ENCODE measurements at regions not wholly inside any gene's neighbourhood (a gene's known extent, or its start where the extent isn't known, plus 50 kb on each side); places are given as distances from the start of the nearest gene placed in this dataset.

- Histone ChIP-seq H4K20me1 (ENCODE audit: control insufficient read depth, extremely low read depth, insufficient read depth, low read length) (no peaks in the 10 kb centered on the region), H3K27me3 (ENCODE audit: control insufficient read depth, insufficient read depth, low read length) (no peaks in the 10 kb centered on the region), H3K9me3 (ENCODE audit: control insufficient read depth, insufficient read depth, low read depth, low read length) (no peaks in the 10 kb centered on the region), H3K4me2 (ENCODE audit: extremely low read depth, insufficient read depth, low read length) (no peak overlapping the region), H3K27ac (ENCODE audit: insufficient read depth, low read length) (no peak overlapping the region), H3K9ac (ENCODE audit: insufficient read depth, low read length) (no peak overlapping the region), H3K4me1 (ENCODE audit: control insufficient read depth, extremely low read depth, insufficient read depth, low read length) (no peaks in the 10 kb centered on the region), H3K79me2 (ENCODE audit: control insufficient read depth, insufficient read depth, low read length) (no peaks in the 10 kb centered on the region), H2AFZ (ENCODE audit: low read length) (no peak overlapping the region), H3K36me3 (ENCODE audit: control insufficient read depth, insufficient read depth, low read length) (no peaks in the 10 kb centered on the region), H3K4me3 (replicated peaks in 1 of 4; ENCODE audit: control extremely low read depth in 1 of 4, insufficient read depth in 1 of 4, low read depth in 3 of 4, low read length in 4 of 4) (no peak overlapping the region)
- DNase-seq (ENCODE audit: low read depth in 2 of 2), result no peak
- TF ChIP-seq, protein P1, sequence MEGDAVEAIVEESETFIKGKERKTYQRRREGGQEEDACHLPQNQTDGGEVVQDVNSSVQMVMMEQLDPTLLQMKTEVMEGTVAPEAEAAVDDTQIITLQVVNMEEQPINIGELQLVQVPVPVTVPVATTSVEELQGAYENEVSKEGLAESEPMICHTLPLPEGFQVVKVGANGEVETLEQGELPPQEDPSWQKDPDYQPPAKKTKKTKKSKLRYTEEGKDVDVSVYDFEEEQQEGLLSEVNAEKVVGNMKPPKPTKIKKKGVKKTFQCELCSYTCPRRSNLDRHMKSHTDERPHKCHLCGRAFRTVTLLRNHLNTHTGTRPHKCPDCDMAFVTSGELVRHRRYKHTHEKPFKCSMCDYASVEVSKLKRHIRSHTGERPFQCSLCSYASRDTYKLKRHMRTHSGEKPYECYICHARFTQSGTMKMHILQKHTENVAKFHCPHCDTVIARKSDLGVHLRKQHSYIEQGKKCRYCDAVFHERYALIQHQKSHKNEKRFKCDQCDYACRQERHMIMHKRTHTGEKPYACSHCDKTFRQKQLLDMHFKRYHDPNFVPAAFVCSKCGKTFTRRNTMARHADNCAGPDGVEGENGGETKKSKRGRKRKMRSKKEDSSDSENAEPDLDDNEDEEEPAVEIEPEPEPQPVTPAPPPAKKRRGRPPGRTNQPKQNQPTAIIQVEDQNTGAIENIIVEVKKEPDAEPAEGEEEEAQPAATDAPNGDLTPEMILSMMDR (conservative IDR thresholded peaks at IDR 0.05 in 1 of 2, IDR thresholded peaks at IDR 0.05 in 1 of 2; ENCODE audit: low read depth in 1 of 2, low read length in 2 of 2), result no peak
- no peak for TF ChIP-seq EZH2 (IDR thresholded peaks at IDR 0.05; ENCODE audit: low read length, missing control alignments)
Observed at GRCh38 chr18:77658299-77658662, 408.6 kb downstream of the GALR1 start.

DNA sequence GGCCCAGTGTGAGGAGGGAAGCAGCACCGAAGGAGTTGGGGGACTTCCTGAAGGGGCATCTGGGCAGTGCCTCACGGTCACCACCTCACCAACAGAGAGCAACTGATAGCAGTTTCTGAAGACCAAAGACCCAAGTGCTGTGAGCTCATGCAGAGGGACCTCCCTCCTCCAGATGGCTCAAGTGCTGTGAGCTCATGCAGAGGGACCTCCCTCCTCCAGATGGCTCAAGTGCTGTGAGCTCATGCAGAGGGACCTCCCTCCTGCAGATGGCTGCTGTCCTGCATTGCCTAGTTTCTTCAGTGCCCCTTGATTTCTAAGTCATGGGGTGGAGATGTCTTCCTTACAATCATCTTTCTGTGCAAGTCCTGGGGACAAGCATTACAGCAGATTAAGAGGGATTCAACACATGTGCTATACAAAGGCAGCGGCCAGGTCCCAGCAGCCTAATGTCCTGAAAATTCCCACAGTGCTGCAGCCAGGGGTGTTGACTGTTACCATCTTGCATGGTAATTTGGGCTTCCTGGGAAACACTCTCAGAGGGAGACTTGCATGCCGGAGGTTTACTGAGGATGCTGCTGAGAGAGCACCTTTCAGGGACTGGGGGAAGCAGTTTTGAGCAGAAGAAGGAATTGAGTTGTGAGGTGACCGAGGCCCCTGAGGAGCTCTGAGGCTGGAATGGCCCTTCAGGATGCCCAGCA, 409.3 kb downstream of the GALR1 start:
- DNase-seq (ENCODE audit: low read depth in 2 of 2), result no peak
- no peak overlapping the region for H3K9ac ChIP-seq (ENCODE audit: insufficient read depth, low read length)
- H3K4me3 ChIP-seq (replicated peaks in 1 of 4; ENCODE audit: control extremely low read depth in 1 of 4, insufficient read depth in 1 of 4, low read depth in 3 of 4, low read length in 4 of 4), result no peak overlapping the region
- TF ChIP-seq, protein P1 (conservative IDR thresholded peaks at IDR 0.05 in 1 of 2, IDR thresholded peaks at IDR 0.05 in 1 of 2; ENCODE audit: low read depth in 1 of 2, low read length in 2 of 2), result no peak
- no peak for TF ChIP-seq EZH2 (IDR thresholded peaks at IDR 0.05; ENCODE audit: low read length, missing control alignments)
- no peaks in the 10 kb centered on the region for H4K20me1 ChIP-seq (ENCODE audit: control insufficient read depth, extremely low read depth, insufficient read depth, low read length)
- no peaks in the 10 kb centered on the region for H3K27me3 ChIP-seq (ENCODE audit: control insufficient read depth, insufficient read depth, low read length)
- no peaks in the 10 kb centered on the region for H3K36me3 ChIP-seq (ENCODE audit: control insufficient read depth, insufficient read depth, low read length)
- H3K79me2 ChIP-seq (ENCODE audit: control insufficient read depth, insufficient read depth, low read length), result no peaks in the 10 kb centered on the region
- no peaks in the 10 kb centered on the region for H3K4me1 ChIP-seq (ENCODE audit: control insufficient read depth, extremely low read depth, insufficient read depth, low read length)
- H3K27ac ChIP-seq (ENCODE audit: insufficient read depth, low read length), result no peak overlapping the region
- H2AFZ ChIP-seq (ENCODE audit: low read length), result no peak overlapping the region
- H3K4me2 ChIP-seq (ENCODE audit: extremely low read depth, insufficient read depth, low read length), result no peak overlapping the region
- H3K9me3 ChIP-seq (ENCODE audit: control insufficient read depth, insufficient read depth, low read depth, low read length), result no peaks in the 10 kb centered on the region

DNA sequence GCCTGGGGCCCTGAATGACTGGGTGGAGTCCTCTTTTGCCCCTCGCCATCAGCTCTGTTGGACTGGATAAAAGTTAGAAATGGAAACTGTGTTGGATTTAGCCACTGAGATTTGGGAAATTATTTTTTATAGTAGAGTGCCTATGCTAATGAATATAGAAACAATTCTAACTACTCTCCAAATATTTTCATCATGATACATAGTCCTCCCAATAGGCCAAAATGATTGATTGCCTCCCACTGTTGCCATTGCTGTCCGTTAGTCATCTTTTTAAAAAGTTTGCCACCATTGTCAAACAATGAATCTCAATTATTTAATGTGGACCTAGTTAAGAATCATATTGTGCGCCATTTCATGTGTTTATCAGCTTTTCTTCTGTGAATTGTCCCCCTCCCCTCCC, 417.0 kb downstream of the GALR1 start:
- H3K9ac ChIP-seq (ENCODE audit: insufficient read depth, low read length), result no peak overlapping the region
- no peak overlapping the region for H3K4me3 ChIP-seq (replicated peaks in 1 of 4; ENCODE audit: control extremely low read depth in 1 of 4, insufficient read depth in 1 of 4, low read depth in 3 of 4, low read length in 4 of 4)
- H3K27ac ChIP-seq (ENCODE audit: insufficient read depth, low read length), result no peak overlapping the region
- no peaks in the 10 kb centered on the region for H3K36me3 ChIP-seq (ENCODE audit: control insufficient read depth, insufficient read depth, low read length)
- no peak overlapping the region for H3K4me2 ChIP-seq (ENCODE audit: extremely low read depth, insufficient read depth, low read length)
- no peaks in the 10 kb centered on the region for H4K20me1 ChIP-seq (ENCODE audit: control insufficient read depth, extremely low read depth, insufficient read depth, low read length)
- TF ChIP-seq EZH2 (IDR thresholded peaks at IDR 0.05; ENCODE audit: low read length, missing control alignments), result no peak
- TF ChIP-seq, protein P1 (conservative IDR thresholded peaks at IDR 0.05 in 1 of 2, IDR thresholded peaks at IDR 0.05 in 1 of 2; ENCODE audit: low read depth in 1 of 2, low read length in 2 of 2), result no peak
- no peaks in the 10 kb centered on the region for H3K79me2 ChIP-seq (ENCODE audit: control insufficient read depth, insufficient read depth, low read length)
- H3K4me1 ChIP-seq (ENCODE audit: control insufficient read depth, extremely low read depth, insufficient read depth, low read length), result no peaks in the 10 kb centered on the region
- no peak for DNase-seq (ENCODE audit: low read depth in 2 of 2)
- H2AFZ ChIP-seq (ENCODE audit: low read length), result no peak overlapping the region
- H3K27me3 ChIP-seq (ENCODE audit: control insufficient read depth, insufficient read depth, low read length), result no peaks in the 10 kb centered on the region
- H3K9me3 ChIP-seq (ENCODE audit: control insufficient read depth, insufficient read depth, low read depth, low read length), result no peaks in the 10 kb centered on the region

All from fibroblast of lung (primary cell).